ENCODE measurements at regions not wholly inside any gene's neighbourhood (a gene's known extent, or its start where the extent isn't known, plus 50 kb on each side); places are given as distances from the start of the nearest gene placed in this dataset.

DNA sequence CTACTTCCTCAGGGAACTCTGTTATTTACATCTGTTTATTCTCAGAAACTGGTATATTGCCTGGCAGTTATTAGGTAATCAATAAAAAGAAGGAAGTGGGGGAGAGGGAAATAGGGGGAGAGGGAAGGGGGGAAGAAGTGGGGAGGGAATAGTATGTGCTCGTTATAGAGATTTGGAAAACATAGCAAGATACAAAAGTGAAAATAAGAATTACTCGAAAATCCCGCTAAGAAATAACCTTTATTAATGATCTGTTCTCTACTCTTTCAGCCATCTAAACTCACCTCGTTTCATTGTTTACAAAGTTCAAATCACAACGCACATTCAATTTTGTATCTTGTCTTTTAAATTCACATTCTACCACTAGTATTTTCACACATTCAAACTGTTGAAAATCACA is 63.0 kb upstream of the CDCA7L start:
- Mint-ChIP-seq H3K4me1 (peaks cover 18 to 26% of the 10 kb centered on the region in 2 experiments), H3K9me3 (no peaks in the 10 kb centered on the region), H3K36me3 (ENCODE audit: insufficient read depth in 1 of 3, low read depth in 3 of 3) (no peaks in the 10 kb centered on the region), H3K27ac (no peak overlapping the region), H3K27me3 (ENCODE audit: low read depth) (no peaks in the 10 kb centered on the region), H3K4me3 (no peak overlapping the region)
- Histone ChIP-seq H2AFZ (ENCODE audit: low read length) (no peak overlapping the region), H4K91ac (ENCODE audit: insufficient read length, low read depth, low read length) (no peak overlapping the region), H3K9ac (ENCODE audit: extremely low read depth, insufficient read length, low read length) (no peak overlapping the region), H2BK12ac (ENCODE audit: insufficient read length, low read depth, low read length) (no peak overlapping the region), H3K18ac (ENCODE audit: insufficient read length, low read depth, low read length) (no peak overlapping the region), H3K23ac (ENCODE audit: insufficient read length, low read depth, low read length) (no peak overlapping the region), H3K4me2 (ENCODE audit: insufficient read depth, insufficient read length, low read length) (no peak overlapping the region), H3K9me3 (ENCODE audit: control insufficient read depth, low read depth, low read length) (no peaks in the 10 kb centered on the region), H2BK120ac (ENCODE audit: low read depth, low read length, poor library complexity, severe bottlenecking) (no peak overlapping the region), H3K79me1 (ENCODE audit: insufficient read depth, low read depth, low read length, poor library complexity, severe bottlenecking) (no peaks in the 10 kb centered on the region), H2BK20ac (ENCODE audit: low read depth, low read length, poor library complexity, severe bottlenecking) (no peak overlapping the region), H3K23me2 (ENCODE audit: insufficient read length, low read depth, low read length, poor library complexity, severe bottlenecking) (no peaks in the 10 kb centered on the region), H3K4ac (ENCODE audit: low read depth, low read length) (no peak overlapping the region), H3K27me3 (ENCODE audit: insufficient read depth, low read length) (no peaks in the 10 kb centered on the region; the same call in 1 of the 2 replicates), H2BK15ac (ENCODE audit: low read depth, low read length) (no peak overlapping the region), H3K14ac (ENCODE audit: insufficient read depth, low read length) (no peak overlapping the region), H3T11ph (ENCODE audit: low read length) (no peak overlapping the region), H4K8ac (replicated peaks; ENCODE audit: insufficient read length, low read depth, low read length) (no peak overlapping the region), H3K4me1 (ENCODE audit: insufficient read depth, low read length) (peaks cover 3% of the 10 kb centered on the region; the same call in 1 of the 2 replicates), H3K79me2 (ENCODE audit: insufficient read depth, low read length) (no peaks in the 10 kb centered on the region), H3K56ac (ENCODE audit: insufficient read length, low read depth, low read length) (no peak overlapping the region), H4K5ac (ENCODE audit: insufficient read length, low read depth, low read length) (no peak overlapping the region), H2BK5ac (ENCODE audit: insufficient read length, low read length) (no peak overlapping the region), H4K20me1 (ENCODE audit: control insufficient read depth, insufficient read depth, insufficient read length) (no peaks in the 10 kb centered on the region), H2AK5ac (ENCODE audit: insufficient read length, low read length) (no peak overlapping the region), H3K27ac (ENCODE audit: insufficient read length, low read depth, low read length) (no peak overlapping the region)
- TF ChIP-seq, protein P1, sequence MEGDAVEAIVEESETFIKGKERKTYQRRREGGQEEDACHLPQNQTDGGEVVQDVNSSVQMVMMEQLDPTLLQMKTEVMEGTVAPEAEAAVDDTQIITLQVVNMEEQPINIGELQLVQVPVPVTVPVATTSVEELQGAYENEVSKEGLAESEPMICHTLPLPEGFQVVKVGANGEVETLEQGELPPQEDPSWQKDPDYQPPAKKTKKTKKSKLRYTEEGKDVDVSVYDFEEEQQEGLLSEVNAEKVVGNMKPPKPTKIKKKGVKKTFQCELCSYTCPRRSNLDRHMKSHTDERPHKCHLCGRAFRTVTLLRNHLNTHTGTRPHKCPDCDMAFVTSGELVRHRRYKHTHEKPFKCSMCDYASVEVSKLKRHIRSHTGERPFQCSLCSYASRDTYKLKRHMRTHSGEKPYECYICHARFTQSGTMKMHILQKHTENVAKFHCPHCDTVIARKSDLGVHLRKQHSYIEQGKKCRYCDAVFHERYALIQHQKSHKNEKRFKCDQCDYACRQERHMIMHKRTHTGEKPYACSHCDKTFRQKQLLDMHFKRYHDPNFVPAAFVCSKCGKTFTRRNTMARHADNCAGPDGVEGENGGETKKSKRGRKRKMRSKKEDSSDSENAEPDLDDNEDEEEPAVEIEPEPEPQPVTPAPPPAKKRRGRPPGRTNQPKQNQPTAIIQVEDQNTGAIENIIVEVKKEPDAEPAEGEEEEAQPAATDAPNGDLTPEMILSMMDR (conservative IDR thresholded peaks at IDR 0.05): no peak
- DNase-seq: no peak
- 100% methylated on average over 2 of the region's 5 CpGs for WGBS (ENCODE audit: extremely low coverage, insufficient read length, low lambda C conversion rate)

All from H9 (cell line).